GM18951 (cell line): ENCODE measurements at regions not wholly inside any gene's neighbourhood (a gene's known extent, or its start where the extent isn't known, plus 50 kb on each side); places are given as distances from the start of the nearest gene placed in this dataset.
"Not testable (repeated sequence)": the region's sequence is repeated elsewhere in the genome, so short reads cannot be mapped to it uniquely, and the experiment has no call there.

ENCODE experiments used
- POLR2A ChIP-seq: IDR thresholded peaks from 4 replicates; pipeline ENCODE4 v1.6.1; 2011; ENCODE audit warnings: mild to moderate bottlenecking; ENCODE audit not compliant: insufficient read length, insufficient read depth; ENCODE audit errors: extremely low read depth
- in situ Hi-C: fragments of 300-500 bp; cut with MboI; formaldehyde crosslinking; loops from one replicate; pipeline ENCODE4 v1.12.0; 2022; ENCODE audit warnings: low sequenced_read_pairs, mixed read lengths, inconsistent platforms; ENCODE audit not compliant: unreplicated experiment

- in situ Hi-C loops, result no loop called here
- no peak for TF ChIP-seq POLR2A
Observed at GRCh38 chr1:112855152-112855828, 100.7 kb downstream of the SLC16A1 start.

DNA sequence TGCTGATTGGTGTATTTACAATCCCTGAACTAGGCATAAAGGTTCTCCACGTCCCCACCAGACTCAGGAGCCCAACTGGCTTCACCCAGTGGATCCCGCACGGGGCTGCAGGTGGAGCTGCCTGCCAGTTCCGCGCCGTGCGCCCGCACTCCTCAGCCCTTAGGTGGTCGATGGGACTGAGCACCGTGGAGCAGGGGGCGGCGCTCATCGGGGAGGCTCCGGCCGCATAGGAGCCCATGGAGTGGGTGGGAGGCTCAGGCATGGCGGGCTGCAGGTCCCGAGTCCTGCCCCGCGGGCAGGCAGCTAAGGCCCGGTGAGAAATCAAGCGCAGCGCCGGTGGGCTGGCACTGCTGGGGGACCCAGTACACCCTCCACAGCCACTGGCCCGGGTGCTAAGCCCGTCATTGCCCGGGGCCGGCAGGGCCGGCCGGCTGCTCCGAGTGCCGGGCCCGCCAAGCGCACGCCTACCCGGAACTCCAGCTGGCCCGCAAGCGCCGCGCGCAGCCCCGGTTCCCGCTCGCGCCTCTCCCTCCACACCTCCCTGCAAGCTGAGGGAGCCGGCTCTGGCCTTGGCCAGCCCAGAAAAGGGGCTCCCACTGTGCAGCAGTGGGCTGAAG is 101.5 kb downstream of the SLC16A1 start:
- in situ Hi-C loops, result not testable (repeated sequence)

GRCh38 chr1:112853915-112854314 is 102.1 kb downstream of the SLC16A1 start:
- in situ Hi-C loops, result not testable (repeated sequence)

GRCh38 chr1:112852934-112853333 is 103.1 kb downstream of the SLC16A1 start:
- TF ChIP-seq POLR2A, result no peak
- in situ Hi-C loops, result no loop called here

- TF ChIP-seq POLR2A, result no peak
- in situ Hi-C loops, result no loop called here
Observed at GRCh38 chr1:112852276-112852675, 103.7 kb downstream of the SLC16A1 start.

- TF ChIP-seq POLR2A, result no peak
Observed at GRCh38 chr1:112850034-112850757, 105.8 kb downstream of the SLC16A1 start.

DNA sequence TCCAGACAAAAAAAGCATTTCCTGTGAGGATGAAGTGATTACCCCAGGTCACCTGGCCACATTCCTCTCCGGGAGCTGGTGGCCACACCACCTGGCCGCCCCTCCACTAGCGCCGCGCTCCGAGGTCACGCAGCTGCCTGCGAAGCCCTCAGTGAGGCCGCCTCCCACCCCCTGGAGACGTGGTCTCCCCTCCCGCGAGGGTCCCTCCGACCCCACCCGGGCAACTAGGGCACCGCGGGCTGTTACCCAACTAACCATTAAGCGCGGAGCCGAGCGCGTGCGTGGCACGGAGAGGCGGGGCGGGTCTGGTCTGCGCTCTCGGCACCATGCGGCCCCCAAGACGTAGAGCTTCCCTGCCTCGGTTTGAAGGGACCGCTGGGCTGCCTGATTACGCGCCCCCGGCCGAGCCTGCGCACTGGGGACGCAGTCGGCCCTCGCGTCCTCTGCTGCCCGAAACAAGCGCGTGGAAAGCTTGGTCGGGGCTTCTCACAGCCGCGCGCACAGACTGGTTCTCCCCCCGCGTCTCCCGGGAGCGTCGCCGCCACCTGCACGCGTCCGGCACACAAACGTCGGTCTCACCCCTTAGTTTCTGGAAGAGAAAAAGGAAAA is 106.5 kb downstream of the SLC16A1 start:
- TF ChIP-seq POLR2A, result no peak
- in situ Hi-C loops, result no loop called here

More at GRCh38 chr1:112850034-112850757, 105.8 kb downstream of the SLC16A1 start:
- in situ Hi-C loops, result no loop called here

- in situ Hi-C loops, result no loop called here
- TF ChIP-seq POLR2A, result no peak
Observed at GRCh38 chr1:112841825-112842224, 114.2 kb downstream of the SLC16A1 start.

- in situ Hi-C loops, result no loop called here
- TF ChIP-seq POLR2A, result no peak
Observed at GRCh38 chr1:112840631-112841624, 115.1 kb downstream of the SLC16A1 start.

GRCh38 chr1:112836642-112837041 is 119.4 kb downstream of the SLC16A1 start:
- in situ Hi-C loops, result no loop called here

DNA sequence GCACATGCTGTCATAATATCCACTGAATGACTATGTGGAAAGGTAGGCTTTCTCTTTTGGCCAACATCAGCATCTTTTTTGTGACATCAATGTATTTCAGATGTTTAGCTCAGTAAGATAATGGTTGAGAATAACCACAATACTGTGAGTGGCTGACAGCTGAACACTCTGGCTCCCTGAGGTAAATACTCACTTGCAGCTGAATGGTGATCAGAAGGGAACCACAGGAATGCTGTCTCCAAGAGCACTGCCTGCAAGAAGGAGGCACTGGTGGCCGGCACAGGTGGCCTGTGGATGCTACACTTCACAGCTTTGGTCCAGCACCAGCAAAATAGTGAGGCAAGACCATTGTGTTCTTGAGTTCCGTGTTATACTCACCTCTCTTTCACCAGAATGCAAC is 118.7 kb upstream of the PPM1J start:
- no peak for TF ChIP-seq POLR2A
- in situ Hi-C loops, result no loop called here

More at GRCh38 chr1:112836642-112837041, 119.4 kb downstream of the SLC16A1 start:
- TF ChIP-seq POLR2A, result no peak

GRCh38 chr1:112832259-112832658 is 117.1 kb upstream of the PPM1J start:
- in situ Hi-C loops, result not testable (repeated sequence)

GRCh38 chr1:112829691-112830090 is 114.6 kb upstream of the PPM1J start:
- in situ Hi-C loops, result not testable (repeated sequence)

GRCh38 chr1:112828716-112829115 is 113.6 kb upstream of the PPM1J start:
- TF ChIP-seq POLR2A, result no peak
- in situ Hi-C loops, result no loop called here

GRCh38 chr1:112827391-112827790 is 112.3 kb upstream of the PPM1J start:
- in situ Hi-C loops, result not testable (repeated sequence)
